GM18517 (cell line): ENCODE measurements at regions not wholly inside any gene's neighbourhood (a gene's known extent, or its start where the extent isn't known, plus 50 kb on each side); places are given as distances from the start of the nearest gene placed in this dataset.
"Not testable (repeated sequence)": the region's sequence is repeated elsewhere in the genome, so short reads cannot be mapped to it uniquely, and the experiment has no call there.

ENCODE experiments used
- ATAC-seq: cut with Tn5 transposase; IDR thresholded peaks from one replicate; pipeline ENCODE4 v1.9.1; 2021; ENCODE audit warnings: mild to moderate bottlenecking, moderate library complexity; ENCODE audit not compliant: unreplicated experiment

GRCh38 chr14:36418937-36419336, 98.5 kb upstream of the MBIP start:
- ATAC-seq, result no peak

GRCh38 chr14:36411951-36412350, 91.5 kb upstream of the MBIP start:
- ATAC-seq, result not testable (repeated sequence)

GRCh38 chr14:36408388-36408787, 88.0 kb upstream of the MBIP start:
- ATAC-seq, result no peak

GRCh38 chr14:36405589-36406274, 85.3 kb upstream of the MBIP start:
- ATAC-seq, result no peak

- no peak for ATAC-seq
These were observed 82.4 kb upstream of the MBIP start for GRCh38 chr14:36402867-36403266.

GRCh38 chr14:36398463-36399291, 78.2 kb upstream of the MBIP start:
- no peak for ATAC-seq

- no peak for ATAC-seq
These were observed 76.9 kb upstream of the MBIP start for GRCh38 chr14:36397357-36397756.

- ATAC-seq, result no peak
These were observed 76.4 kb upstream of the MBIP start for GRCh38 chr14:36396798-36397197.

GRCh38 chr14:36394593-36394992, 74.2 kb upstream of the MBIP start:
- no peak for ATAC-seq

GRCh38 chr14:36390718-36391117, 70.3 kb upstream of the MBIP start:
- no peak for ATAC-seq

- ATAC-seq, result no peak
These were observed 63.5 kb upstream of the MBIP start for GRCh38 chr14:36383767-36384431.

- ATAC-seq, result peak; percentile 84
These were observed 53.7 kb upstream of the MBIP start for GRCh38 chr14:36373982-36374673.
